ENCODE measurements at regions not wholly inside any gene's neighbourhood (a gene's known extent, or its start where the extent isn't known, plus 50 kb on each side); places are given as distances from the start of the nearest gene placed in this dataset.

DNA sequence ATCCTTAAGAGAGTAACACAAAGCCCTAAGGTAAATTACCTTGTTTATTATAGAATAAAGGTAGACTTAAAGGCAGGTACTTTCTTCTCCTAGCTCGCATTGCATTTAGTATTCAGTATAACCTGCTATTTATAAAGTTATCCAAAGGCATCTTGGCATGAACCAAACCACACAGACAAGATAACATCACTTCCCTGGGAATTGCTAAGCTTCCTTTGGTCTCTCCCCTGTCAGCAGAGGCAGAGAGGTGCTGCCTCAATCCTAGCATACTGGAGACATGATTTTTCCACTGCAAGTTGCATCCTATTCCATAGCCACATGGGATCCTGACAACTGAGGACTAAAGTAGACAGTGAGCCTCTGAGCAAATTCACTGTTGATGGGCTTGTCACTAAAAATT is 101.7 kb upstream of the IL6 start:
- no peak overlapping the region for H3K27ac Mint-ChIP-seq
- H3K36me3 Mint-ChIP-seq (ENCODE audit: low read depth): no peaks in the 10 kb centered on the region
- no peaks in the 10 kb centered on the region for H3K4me1 Mint-ChIP-seq
- peaks cover 11% of the 10 kb centered on the region for H3K27me3 Mint-ChIP-seq
- no peak for ATAC-seq (replicated peaks)
- H3K9me3 Mint-ChIP-seq: no peaks in the 10 kb centered on the region
- no peak overlapping the region for H3K4me3 Mint-ChIP-seq

DNA sequence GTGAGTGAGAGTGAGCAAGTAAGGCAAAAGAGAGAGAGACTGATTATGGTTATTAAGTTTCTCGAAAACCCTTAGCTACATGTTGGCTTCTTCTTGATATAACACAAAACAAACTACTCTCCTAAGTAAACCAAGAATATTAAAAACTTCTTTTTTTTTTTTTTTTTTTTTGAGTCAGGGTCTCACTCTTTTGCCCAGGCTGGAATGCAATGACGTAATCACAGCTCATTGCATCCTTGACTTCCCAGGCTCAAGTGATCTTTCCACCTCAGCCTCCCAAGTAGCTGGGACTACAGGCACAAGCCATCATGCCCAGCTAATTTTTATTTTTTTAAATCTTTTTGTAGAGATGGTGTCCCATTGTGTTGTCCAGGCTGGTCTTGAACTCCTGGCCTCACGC is 102.2 kb upstream of the IL6 start:
- no peaks in the 10 kb centered on the region for H3K9me3 Mint-ChIP-seq
- no peak overlapping the region for H3K4me3 Mint-ChIP-seq
- no peaks in the 10 kb centered on the region for H3K4me1 Mint-ChIP-seq
- ATAC-seq (replicated peaks): no peak
- H3K27me3 Mint-ChIP-seq: peaks cover 11% of the 10 kb centered on the region
- H3K36me3 Mint-ChIP-seq (ENCODE audit: low read depth): no peaks in the 10 kb centered on the region
- H3K27ac Mint-ChIP-seq: no peak overlapping the region

DNA sequence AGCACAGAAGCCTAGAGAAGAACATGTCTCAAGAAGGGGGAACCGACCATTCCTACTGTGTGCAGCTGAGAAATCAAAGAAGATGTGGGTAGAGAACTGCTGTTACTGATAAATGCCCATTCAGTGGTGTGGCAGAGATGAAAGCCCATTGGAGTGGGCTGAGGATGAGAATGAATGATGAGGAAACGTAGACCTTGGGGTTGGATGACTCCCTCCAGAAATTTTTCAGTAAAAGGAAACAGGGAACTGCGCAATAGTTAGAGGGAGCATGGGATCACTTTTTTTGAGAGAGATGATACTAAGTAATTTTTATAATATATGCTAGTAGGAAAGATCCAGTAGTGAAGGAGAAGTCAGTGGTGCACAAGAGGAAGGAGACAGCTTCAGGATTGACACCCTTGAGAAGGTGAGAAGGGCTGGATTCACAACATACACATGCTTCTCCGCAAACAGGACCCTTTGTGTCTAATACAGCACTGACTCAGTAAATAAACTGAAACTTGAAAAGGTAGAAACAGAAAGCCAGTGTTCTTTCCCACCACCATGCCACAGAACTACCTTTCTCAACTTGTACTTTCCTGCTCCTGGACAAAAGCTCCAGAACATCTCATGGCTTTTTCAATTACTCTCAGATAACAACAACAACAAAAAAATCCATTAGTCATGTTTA is 104.7 kb upstream of the IL6 start:
- no peak for ATAC-seq (replicated peaks)
- Mint-ChIP-seq H3K27me3 (peaks cover 3% of the 10 kb centered on the region), H3K27ac (no peak overlapping the region), H3K4me3 (no peak overlapping the region), H3K9me3 (peaks cover 7% of the 10 kb centered on the region), H3K36me3 (ENCODE audit: low read depth) (no peaks in the 10 kb centered on the region), H3K4me1 (no peaks in the 10 kb centered on the region)

DNA sequence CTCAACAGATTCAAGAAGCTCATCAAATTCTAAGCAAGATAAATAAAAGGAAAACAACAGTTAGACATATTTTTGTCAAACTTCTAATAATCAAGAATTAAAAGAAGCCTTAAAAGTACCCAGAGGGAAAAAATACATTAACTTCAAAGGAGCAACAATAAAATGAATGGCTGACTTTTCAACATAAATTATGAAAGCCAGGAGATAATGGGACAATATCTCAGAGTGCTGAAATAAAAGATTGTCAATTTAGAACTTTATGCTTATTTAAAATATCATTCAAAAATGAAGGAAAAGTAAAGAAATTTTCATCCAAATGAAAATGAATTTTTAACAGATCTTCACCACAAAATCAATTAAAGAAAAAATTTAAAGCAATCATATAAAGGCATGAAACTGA is 108.5 kb upstream of the IL6 start:
- Mint-ChIP-seq H3K9me3 (peaks cover 10% of the 10 kb centered on the region), H3K27ac (no peak overlapping the region), H3K36me3 (ENCODE audit: low read depth) (no peaks in the 10 kb centered on the region), H3K27me3 (peaks cover 9% of the 10 kb centered on the region), H3K4me1 (no peaks in the 10 kb centered on the region), H3K4me3 (no peak overlapping the region)
- no peak for ATAC-seq (replicated peaks)

DNA sequence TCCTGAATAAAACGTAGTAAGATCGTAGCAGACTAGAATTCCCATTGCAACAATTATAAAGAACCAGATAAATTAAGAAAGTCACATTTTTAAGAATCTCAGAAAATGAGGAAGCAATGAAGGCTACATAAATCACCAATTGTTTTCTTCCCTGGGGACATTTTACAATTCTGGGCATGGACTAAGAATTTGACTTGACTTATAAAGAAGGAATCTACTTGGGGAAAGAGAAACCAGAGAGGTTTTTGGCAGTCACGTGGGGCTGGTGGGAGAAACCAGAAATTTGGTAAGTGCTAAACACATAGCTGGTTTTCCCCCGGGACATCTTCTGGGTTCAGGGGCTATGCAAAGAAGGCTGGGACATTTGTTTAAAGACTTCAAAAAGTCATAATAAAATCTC is 109.8 kb upstream of the IL6 start:
- no peaks in the 10 kb centered on the region for H3K36me3 Mint-ChIP-seq (ENCODE audit: low read depth)
- H3K4me3 Mint-ChIP-seq: no peak overlapping the region
- ATAC-seq (replicated peaks): no peak
- H3K4me1 Mint-ChIP-seq: no peaks in the 10 kb centered on the region
- peaks cover 10% of the 10 kb centered on the region for H3K9me3 Mint-ChIP-seq
- H3K27me3 Mint-ChIP-seq: peaks cover 17% of the 10 kb centered on the region
- no peak overlapping the region for H3K27ac Mint-ChIP-seq

DNA sequence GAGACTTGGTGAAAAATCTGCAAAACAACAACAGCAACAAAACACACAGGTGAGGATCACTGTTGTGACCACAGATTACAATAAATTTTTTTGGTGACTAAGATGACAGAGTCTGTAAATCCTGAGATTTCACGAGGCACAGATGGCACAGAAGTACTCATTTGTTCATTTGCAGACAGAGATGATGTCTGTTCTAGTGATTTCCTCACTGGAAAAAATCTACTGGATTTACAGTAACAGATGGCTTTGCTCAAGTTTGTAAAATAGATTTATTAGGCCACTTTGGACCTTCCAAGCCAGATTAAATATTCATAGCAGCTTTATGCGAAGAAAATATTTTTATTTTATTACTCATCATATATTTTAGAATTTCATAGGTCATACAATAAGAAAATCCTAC is 113.5 kb upstream of the IL6 start:
- H3K4me3 Mint-ChIP-seq: no peak overlapping the region
- no peaks in the 10 kb centered on the region for H3K36me3 Mint-ChIP-seq (ENCODE audit: low read depth)
- H3K27me3 Mint-ChIP-seq: peaks cover 25% of the 10 kb centered on the region
- H3K27ac Mint-ChIP-seq: no peak overlapping the region
- ATAC-seq (replicated peaks): no peak
- H3K9me3 Mint-ChIP-seq: peaks cover 10% of the 10 kb centered on the region
- no peaks in the 10 kb centered on the region for H3K4me1 Mint-ChIP-seq

DNA sequence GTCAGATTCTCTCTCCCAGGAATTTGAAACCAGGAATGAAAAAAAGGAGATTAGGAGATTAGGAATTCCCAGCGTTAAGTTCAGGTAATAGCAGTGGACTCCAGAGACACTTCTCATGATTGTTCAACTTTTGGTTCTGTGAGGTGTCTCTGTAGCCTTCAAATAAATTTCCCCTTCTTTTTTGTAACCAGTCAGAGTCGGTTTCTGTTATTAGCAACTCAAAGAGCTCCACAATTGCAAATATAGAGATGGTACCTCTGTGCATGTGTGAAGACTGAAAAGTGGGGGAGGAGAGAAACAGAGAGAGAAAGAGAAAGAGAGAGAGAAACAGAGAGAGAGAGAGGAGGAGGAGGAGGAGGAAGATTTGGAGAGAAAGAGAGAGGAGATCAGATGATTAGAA is 112.8 kb upstream of the STEAP1B start:
- Mint-ChIP-seq H3K27ac (no peak overlapping the region), H3K9me3 (peaks cover 4% of the 10 kb centered on the region), H3K36me3 (ENCODE audit: low read depth) (no peaks in the 10 kb centered on the region), H3K27me3 (peaks cover 25% of the 10 kb centered on the region), H3K4me1 (no peaks in the 10 kb centered on the region), H3K4me3 (no peak overlapping the region)
- ATAC-seq (replicated peaks): no peak

DNA sequence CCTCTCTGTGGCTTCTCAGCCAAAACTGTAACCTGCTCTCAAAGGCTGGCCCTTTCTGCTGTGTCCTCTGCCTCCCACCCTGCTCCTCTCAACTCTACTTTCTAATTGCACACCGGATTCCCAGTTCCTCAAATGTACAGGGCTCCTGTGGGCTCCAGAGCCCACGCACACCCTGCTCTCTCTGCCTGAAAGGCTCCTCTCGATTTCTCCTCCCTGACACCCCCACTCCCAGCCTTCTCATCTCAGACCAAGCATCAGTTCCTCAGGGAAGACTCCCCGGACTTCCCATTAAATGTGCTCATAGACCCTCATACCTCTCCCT is 111.7 kb upstream of the STEAP1B start:
- H3K36me3 Mint-ChIP-seq (ENCODE audit: low read depth): no peaks in the 10 kb centered on the region
- H3K27ac Mint-ChIP-seq: no peak overlapping the region
- ATAC-seq (replicated peaks): no peak
- H3K9me3 Mint-ChIP-seq: no peaks in the 10 kb centered on the region
- H3K4me3 Mint-ChIP-seq: no peak overlapping the region
- H3K4me1 Mint-ChIP-seq: no peaks in the 10 kb centered on the region
- H3K27me3 Mint-ChIP-seq: peaks cover 25% of the 10 kb centered on the region

DNA sequence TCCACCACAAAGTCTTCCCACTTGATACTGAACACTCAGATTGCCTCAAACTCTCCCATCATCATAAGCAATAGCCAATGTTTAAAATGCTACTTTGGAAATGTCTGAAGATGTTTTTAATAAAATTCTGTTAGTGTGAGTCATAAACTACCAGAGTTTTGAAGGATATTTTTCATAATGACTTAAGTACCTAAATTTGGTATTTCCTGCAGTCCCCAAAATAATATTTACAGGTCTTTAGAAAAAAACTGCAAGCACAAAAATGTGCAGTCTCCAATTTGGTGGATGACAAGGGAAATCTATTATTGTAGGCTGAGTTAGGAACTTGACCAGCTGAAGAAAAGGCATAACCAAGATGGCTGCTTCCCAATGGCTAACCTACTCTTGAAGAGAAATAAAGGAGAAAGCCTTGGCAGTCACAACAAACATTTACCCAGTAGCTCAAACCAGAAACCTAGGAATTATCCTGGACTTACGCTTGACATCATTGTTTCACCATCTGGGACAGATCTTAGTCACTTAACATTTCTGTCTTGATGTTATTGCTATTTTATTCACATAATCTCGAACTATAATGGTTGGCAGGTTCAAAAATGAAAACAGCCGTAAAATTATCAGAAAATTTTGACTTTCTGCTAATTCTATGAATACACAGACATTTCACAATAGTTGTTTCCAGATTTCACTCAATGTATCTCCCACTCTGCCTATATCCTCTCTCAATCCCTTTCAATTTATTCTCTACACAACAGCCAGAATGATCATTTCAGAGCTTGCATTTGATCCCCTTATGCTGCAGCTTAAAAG is 111.2 kb upstream of the STEAP1B start:
- no peak overlapping the region for H3K27ac Mint-ChIP-seq
- no peaks in the 10 kb centered on the region for H3K36me3 Mint-ChIP-seq (ENCODE audit: low read depth)
- no peak overlapping the region for H3K4me3 Mint-ChIP-seq
- H3K4me1 Mint-ChIP-seq: no peaks in the 10 kb centered on the region
- peaks cover 25% of the 10 kb centered on the region for H3K27me3 Mint-ChIP-seq
- no peaks in the 10 kb centered on the region for H3K9me3 Mint-ChIP-seq
- ATAC-seq (replicated peaks): no peak

DNA sequence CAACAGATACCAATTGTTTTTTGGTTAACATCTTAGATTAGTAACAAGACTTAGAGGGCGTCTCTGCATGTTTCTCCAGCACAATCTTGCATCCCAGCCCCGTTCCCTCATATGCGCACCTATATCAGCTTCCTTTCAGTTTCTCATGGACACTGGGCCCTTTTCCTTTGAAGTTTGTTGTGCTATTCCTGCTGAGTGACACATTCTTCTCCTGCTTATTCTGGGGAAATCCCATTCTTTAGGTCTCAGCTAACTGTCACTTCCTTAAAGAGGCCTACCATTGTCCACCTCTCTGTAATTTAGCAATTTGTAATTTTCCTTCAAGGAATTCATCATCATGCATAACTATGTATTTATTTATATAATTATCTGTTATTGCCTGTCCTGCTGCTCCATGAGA is 110.3 kb upstream of the STEAP1B start:
- H3K36me3 Mint-ChIP-seq (ENCODE audit: low read depth): no peaks in the 10 kb centered on the region
- H3K27ac Mint-ChIP-seq: no peak overlapping the region
- no peaks in the 10 kb centered on the region for H3K4me1 Mint-ChIP-seq
- no peaks in the 10 kb centered on the region for H3K9me3 Mint-ChIP-seq
- H3K4me3 Mint-ChIP-seq: no peak overlapping the region
- peaks cover 22% of the 10 kb centered on the region for H3K27me3 Mint-ChIP-seq
- no peak for ATAC-seq (replicated peaks)

DNA sequence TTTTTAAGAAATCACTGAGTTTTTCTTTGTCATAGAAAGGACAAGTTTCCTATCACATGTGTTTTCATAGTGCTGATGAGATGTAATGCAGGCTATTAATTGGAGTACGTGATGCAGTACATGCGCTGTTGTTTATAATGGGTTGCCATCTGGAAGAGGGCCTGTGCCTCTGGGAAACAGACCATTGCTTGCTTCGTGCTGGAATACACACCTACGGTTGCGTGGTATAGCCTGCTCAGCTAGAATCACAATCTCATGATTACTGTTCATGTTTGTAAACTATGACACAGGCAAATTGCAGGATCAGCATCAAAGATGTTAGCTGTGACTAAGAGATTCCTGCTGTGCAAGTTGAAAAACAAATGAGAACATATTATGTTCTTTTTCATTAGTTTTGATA is 107.2 kb upstream of the STEAP1B start:
- ATAC-seq (replicated peaks): no peak
- Mint-ChIP-seq H3K9me3 (no peaks in the 10 kb centered on the region), H3K27me3 (peaks cover 14% of the 10 kb centered on the region), H3K4me1 (no peaks in the 10 kb centered on the region), H3K4me3 (no peak overlapping the region), H3K36me3 (ENCODE audit: low read depth) (no peaks in the 10 kb centered on the region), H3K27ac (no peak overlapping the region)

DNA sequence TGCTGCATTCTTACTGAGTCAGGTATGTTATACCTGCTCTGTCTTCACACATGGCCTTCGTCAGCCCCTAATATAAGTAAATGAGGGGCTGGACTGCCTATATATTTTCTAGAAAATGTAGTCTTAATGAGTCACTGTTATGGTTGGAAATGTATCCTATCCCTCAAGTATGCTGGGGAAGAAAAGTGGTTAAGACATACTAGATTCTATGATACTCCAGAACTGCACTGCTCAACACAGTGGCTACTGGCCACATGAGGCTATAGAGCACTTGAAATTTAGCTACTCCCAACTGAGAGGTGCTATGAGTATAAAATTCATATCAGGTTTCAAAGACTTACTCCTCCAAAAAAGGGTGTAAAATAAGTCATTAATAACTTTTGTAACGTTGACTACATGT is 104.3 kb upstream of the STEAP1B start:
- no peak overlapping the region for H3K4me3 Mint-ChIP-seq
- H3K27ac Mint-ChIP-seq: no peak overlapping the region
- no peak for ATAC-seq (replicated peaks)
- H3K27me3 Mint-ChIP-seq: peaks cover 5% of the 10 kb centered on the region
- H3K4me1 Mint-ChIP-seq: no peaks in the 10 kb centered on the region
- no peaks in the 10 kb centered on the region for H3K9me3 Mint-ChIP-seq
- H3K36me3 Mint-ChIP-seq (ENCODE audit: low read depth): no peaks in the 10 kb centered on the region

DNA sequence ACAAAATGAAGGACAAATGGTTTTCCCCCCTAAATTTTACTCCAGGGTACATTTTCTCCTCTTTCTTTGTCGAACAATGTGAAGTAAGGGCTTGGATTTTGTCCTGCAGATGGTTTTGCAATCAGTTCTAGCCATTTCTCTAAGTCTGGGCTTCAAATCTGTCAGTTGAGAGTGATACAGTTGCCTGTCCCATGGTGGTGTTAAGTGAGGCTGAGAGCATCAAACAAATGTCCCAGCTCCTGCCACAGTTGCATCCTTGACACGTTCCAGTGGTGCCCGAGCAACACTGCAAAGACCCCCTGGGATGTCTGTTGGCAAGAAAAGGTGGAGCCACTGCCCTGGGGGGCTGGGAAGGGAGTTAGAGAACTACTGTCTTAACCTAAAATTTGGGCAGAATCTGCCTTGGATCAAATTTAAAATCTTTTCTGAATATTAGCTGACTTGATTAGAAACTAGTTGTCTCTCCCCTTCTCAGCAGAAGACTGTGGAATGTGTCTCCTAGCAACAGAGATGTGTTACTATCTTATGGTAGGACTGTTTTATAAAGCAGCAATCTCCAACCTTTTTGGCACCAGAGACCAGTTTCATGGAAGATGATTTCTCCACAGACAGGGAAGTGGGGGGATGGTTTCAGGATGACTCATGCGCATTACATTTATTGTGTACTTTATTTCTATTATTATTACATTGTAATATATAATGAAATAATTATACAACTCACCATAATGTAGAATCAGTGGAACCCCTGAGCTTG is 102.0 kb upstream of the STEAP1B start:
- no peak overlapping the region for H3K27ac Mint-ChIP-seq
- no peak overlapping the region for H3K4me3 Mint-ChIP-seq
- H3K9me3 Mint-ChIP-seq: no peaks in the 10 kb centered on the region
- H3K36me3 Mint-ChIP-seq (ENCODE audit: low read depth): no peaks in the 10 kb centered on the region
- peaks cover 8% of the 10 kb centered on the region for H3K27me3 Mint-ChIP-seq
- no peak for ATAC-seq (replicated peaks)
- no peaks in the 10 kb centered on the region for H3K4me1 Mint-ChIP-seq

DNA sequence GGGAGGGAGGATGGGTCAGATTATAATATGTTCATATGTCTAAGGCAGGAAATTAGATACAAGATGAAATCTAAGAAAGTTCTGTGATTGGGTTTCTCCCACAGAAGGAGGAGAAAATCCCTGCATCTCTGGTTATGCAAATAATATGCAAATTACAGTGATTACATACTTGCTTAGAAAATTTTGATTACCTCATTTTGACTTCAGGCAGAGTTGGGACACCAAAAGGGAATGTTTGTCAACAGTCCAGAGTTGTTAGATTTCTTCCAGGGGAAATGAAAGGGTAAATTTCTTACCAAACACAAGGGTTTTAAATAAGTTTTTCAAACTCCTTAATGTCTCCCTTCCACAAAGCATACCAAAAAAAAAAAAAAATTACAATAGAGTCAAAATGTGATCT is 101.4 kb upstream of the STEAP1B start:
- Mint-ChIP-seq H3K9me3 (no peaks in the 10 kb centered on the region), H3K27ac (no peak overlapping the region), H3K4me3 (no peak overlapping the region), H3K27me3 (peaks cover 9% of the 10 kb centered on the region), H3K36me3 (ENCODE audit: low read depth) (no peaks in the 10 kb centered on the region), H3K4me1 (no peaks in the 10 kb centered on the region)
- no peak for ATAC-seq (replicated peaks)

DNA sequence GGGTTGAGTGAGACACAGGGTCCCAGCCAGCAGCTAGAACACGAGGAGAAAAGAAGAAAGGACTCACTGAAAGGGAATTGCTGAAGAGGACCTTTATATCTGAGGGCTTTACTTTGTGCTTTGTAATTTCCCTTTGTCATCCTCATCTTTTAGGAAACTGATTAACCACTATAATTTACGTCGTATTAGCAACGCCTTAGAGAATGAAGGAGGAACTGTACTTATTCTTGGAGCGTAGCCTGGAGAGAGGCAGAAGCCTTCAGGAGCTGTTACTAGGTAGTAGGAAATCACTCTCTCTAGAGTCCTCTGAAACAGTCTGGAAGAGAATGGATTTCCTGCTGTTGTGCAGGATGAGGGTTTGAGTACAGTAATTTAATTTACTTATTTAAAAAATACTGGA is 101.0 kb upstream of the STEAP1B start:
- no peaks in the 10 kb centered on the region for H3K4me1 Mint-ChIP-seq
- ATAC-seq (replicated peaks): no peak
- no peak overlapping the region for H3K4me3 Mint-ChIP-seq
- no peaks in the 10 kb centered on the region for H3K9me3 Mint-ChIP-seq
- peaks cover 10% of the 10 kb centered on the region for H3K27me3 Mint-ChIP-seq
- no peaks in the 10 kb centered on the region for H3K36me3 Mint-ChIP-seq (ENCODE audit: low read depth)
- no peak overlapping the region for H3K27ac Mint-ChIP-seq
